Neural cell (in vitro differentiated cells): ENCODE measurements at regions not wholly inside any gene's neighbourhood (a gene's known extent, or its start where the extent isn't known, plus 50 kb on each side); places are given as distances from the start of the nearest gene placed in this dataset.

Experiments used
- EP300 ChIP-seq: fragments of 450-650 bp; conservative IDR thresholded peaks from 2 replicates; pipeline ENCODE4 v1.6.1; 2014; ENCODE audit warnings: antibody characterized with exemption, mild to moderate bottlenecking, moderate library complexity; ENCODE audit not compliant: poor library complexity, severe bottlenecking
- EZH2 ChIP-seq: fragments of 200-600, 300-800 bp; shearing (Covaris generic), sonication (generic); IDR thresholded peaks from 2 replicates; pipeline ENCODE4 v1.6.1; 2014; ENCODE audit warnings: antibody characterized with exemption, low read length, borderline replicate concordance, mild to moderate bottlenecking; ENCODE audit not compliant: insufficient read depth, poor library complexity, severe bottlenecking
- MXI1 ChIP-seq: fragments of 450-650 bp; conservative IDR thresholded peaks from 2 replicates; pipeline ENCODE4 v1.6.1; 2014; ENCODE audit warnings: antibody characterized with exemption, mild to moderate bottlenecking; ENCODE audit not compliant: poor library complexity, severe bottlenecking
- POLR2AphosphoS5 ChIP-seq: IDR thresholded peaks from 2 replicates; pipeline ENCODE4 v1.6.1; 2012
- RAD21 ChIP-seq: fragments of 450-650 bp; conservative IDR thresholded peaks from 2 replicates; pipeline ENCODE4 v1.6.1; 2014; ENCODE audit warnings: antibody characterized with exemption, mild to moderate bottlenecking, moderate library complexity
- SMC3 ChIP-seq: fragments of 450-650 bp; conservative IDR thresholded peaks from 2 replicates; pipeline ENCODE4 v1.6.1; 2014; ENCODE audit warnings: antibody characterized with exemption, mild to moderate bottlenecking, moderate library complexity; ENCODE audit not compliant: poor library complexity
- TF ChIP-seq, protein P1 (sequence below): fragments of 450-650 bp; IDR thresholded peaks from 2 replicates; pipeline ENCODE4 v1.5.1; 2014; ENCODE audit warnings: antibody characterized with exemption, mild to moderate bottlenecking, moderate library complexity; ENCODE audit not compliant: poor library complexity, severe bottlenecking

DNA sequence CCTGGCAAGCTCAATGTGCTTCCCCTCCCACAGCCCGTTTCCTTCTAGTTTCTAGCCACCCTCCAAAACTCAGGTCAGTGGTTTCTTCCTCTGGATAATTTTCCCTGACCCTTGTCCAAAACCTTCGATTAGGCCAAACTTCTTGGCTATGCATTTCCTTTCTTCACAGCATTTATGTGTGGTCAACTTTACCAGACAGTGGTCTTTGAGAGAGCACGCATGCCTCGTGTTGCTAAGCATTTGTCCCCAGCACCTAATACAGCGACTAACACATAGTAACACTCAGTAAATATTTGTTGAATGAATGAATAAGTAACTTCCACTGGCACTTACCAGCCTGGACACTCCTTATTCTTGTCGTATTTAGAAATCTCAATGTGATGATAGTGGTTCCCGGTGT lies 610.7 kb downstream of the PLPP3 start:
- TF ChIP-seq, protein P1, sequence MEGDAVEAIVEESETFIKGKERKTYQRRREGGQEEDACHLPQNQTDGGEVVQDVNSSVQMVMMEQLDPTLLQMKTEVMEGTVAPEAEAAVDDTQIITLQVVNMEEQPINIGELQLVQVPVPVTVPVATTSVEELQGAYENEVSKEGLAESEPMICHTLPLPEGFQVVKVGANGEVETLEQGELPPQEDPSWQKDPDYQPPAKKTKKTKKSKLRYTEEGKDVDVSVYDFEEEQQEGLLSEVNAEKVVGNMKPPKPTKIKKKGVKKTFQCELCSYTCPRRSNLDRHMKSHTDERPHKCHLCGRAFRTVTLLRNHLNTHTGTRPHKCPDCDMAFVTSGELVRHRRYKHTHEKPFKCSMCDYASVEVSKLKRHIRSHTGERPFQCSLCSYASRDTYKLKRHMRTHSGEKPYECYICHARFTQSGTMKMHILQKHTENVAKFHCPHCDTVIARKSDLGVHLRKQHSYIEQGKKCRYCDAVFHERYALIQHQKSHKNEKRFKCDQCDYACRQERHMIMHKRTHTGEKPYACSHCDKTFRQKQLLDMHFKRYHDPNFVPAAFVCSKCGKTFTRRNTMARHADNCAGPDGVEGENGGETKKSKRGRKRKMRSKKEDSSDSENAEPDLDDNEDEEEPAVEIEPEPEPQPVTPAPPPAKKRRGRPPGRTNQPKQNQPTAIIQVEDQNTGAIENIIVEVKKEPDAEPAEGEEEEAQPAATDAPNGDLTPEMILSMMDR, result no peak
- TF ChIP-seq MXI1 (no peak), EP300 (no peak), EZH2 (no peak), POLR2AphosphoS5 (no peak), SMC3 (no peak), RAD21 (no peak)
